CD4-positive, alpha-beta T cell treated with Interferon alpha-2 for 1 hour (primary cell): ENCODE measurements at regions not wholly inside any gene's neighbourhood (a gene's known extent, or its start where the extent isn't known, plus 50 kb on each side); places are given as distances from the start of the nearest gene placed in this dataset.
"Not testable (repeated sequence)": the region's sequence is repeated elsewhere in the genome, so short reads cannot be mapped to it uniquely, and the experiment has no call there.

Experiments used
- DNase-seq, 2 donors: peaks; one replicate each; pipeline ENCODE4 v3.0.0-alpha.2; 2020 to 2022

GRCh38 chr11:13183826-13184196 lies 93.8 kb upstream of the BMAL1 start:
- no peak for DNase-seq

GRCh38 chr11:13184295-13184794 lies 93.2 kb upstream of the BMAL1 start:
- DNase-seq = no peak

- no peak for DNase-seq
Measured at GRCh38 chr11:13188179-13188578, 89.4 kb upstream of the BMAL1 start.

GRCh38 chr11:13189561-13190426 lies 87.8 kb upstream of the BMAL1 start:
- no peak for DNase-seq

GRCh38 chr11:13193613-13194012 lies 84.0 kb upstream of the BMAL1 start:
- no peak for DNase-seq

- DNase-seq = not testable (repeated sequence)
Measured at GRCh38 chr11:13197374-13197773, 80.2 kb upstream of the BMAL1 start.

- no peak for DNase-seq
Measured at GRCh38 chr11:13205486-13205885, 72.1 kb upstream of the BMAL1 start.

GRCh38 chr11:13206086-13206640 lies 71.4 kb upstream of the BMAL1 start:
- DNase-seq = no peak

GRCh38 chr11:13207270-13207664 lies 70.3 kb upstream of the BMAL1 start:
- DNase-seq = no peak

- DNase-seq = peak in 1 of 2 donors; percentile 45
Measured at GRCh38 chr11:13207665-13208594, 69.7 kb upstream of the BMAL1 start.

GRCh38 chr11:13208921-13209320 lies 68.7 kb upstream of the BMAL1 start:
- DNase-seq = no peak

GRCh38 chr11:13209379-13209778 lies 68.2 kb upstream of the BMAL1 start:
- DNase-seq = no peak

GRCh38 chr11:13210424-13210823 lies 67.2 kb upstream of the BMAL1 start:
- DNase-seq = peak in 1 of 2 donors; percentile 37

- DNase-seq = no peak
Measured at GRCh38 chr11:13214276-13214675, 63.3 kb upstream of the BMAL1 start.

- no peak for DNase-seq
Measured at GRCh38 chr11:13215149-13215548, 62.4 kb upstream of the BMAL1 start.

- DNase-seq = no peak
Measured at GRCh38 chr11:13216019-13216710, 61.4 kb upstream of the BMAL1 start.

- DNase-seq = no peak
Measured at GRCh38 chr11:13216711-13217075, 60.9 kb upstream of the BMAL1 start.

GRCh38 chr11:13218685-13219084 lies 58.9 kb upstream of the BMAL1 start:
- not testable (repeated sequence) for DNase-seq

- no peak for DNase-seq
Measured at GRCh38 chr11:13220148-13220547, 57.4 kb upstream of the BMAL1 start.

GRCh38 chr11:13221722-13222121 lies 55.9 kb upstream of the BMAL1 start:
- DNase-seq = no peak

GRCh38 chr11:13222285-13222684 lies 55.3 kb upstream of the BMAL1 start:
- DNase-seq = no peak

GRCh38 chr11:13223112-13223511 lies 54.5 kb upstream of the BMAL1 start:
- DNase-seq = no peak

- no peak for DNase-seq
Measured at GRCh38 chr11:13224324-13224723, 53.3 kb upstream of the BMAL1 start.
